Coronary artery (tissue), 2 donors: ENCODE measurements at regions not wholly inside any gene's neighbourhood (a gene's known extent, or its start where the extent isn't known, plus 50 kb on each side); places are given as distances from the start of the nearest gene placed in this dataset.

Experiments used
- DNase-seq: peaks from one replicate; pipeline ENCODE4 v3.0.0-alpha.2; 2017; ENCODE audit warnings: low spot score
- H3K27ac ChIP-seq, 2 donors: fragments of 200-600 bp; sonication (generic); one replicate each; pipeline ENCODE4 v1.5.1; 2016 to 2019
- H3K4me3 ChIP-seq: fragments of 200-600 bp; sonication (generic); 2 replicates; pipeline ENCODE4 v1.5.1; 2016; ENCODE audit warnings: mild to moderate bottlenecking, moderate library complexity
- CTCF ChIP-seq: fragments of 200-600 bp; sonication (generic); IDR thresholded peaks from one replicate; pipeline ENCODE4 v1.5.1; 2019; ENCODE audit warnings: antibody characterized with exemption

- no peak for DNase-seq
- no peak for TF ChIP-seq CTCF
- no peak overlapping the region for H3K4me3 ChIP-seq
- H3K27ac ChIP-seq = no peak overlapping the region
Measured at GRCh38 chr10:91705948-91706670, 73.2 kb upstream of the PPP1R3C start.

- H3K27ac ChIP-seq = no peak overlapping the region
- no peak for DNase-seq
- H3K4me3 ChIP-seq = no peak overlapping the region
- no peak for TF ChIP-seq CTCF
Measured at GRCh38 chr10:91702620-91703019, 69.7 kb upstream of the PPP1R3C start.

GRCh38 chr10:91700788-91701444 is 68.0 kb upstream of the PPP1R3C start:
- DNase-seq = no peak
- TF ChIP-seq CTCF = no peak
- Histone ChIP-seq H3K4me3 (no peak overlapping the region), H3K27ac (no peak overlapping the region)

GRCh38 chr10:91700273-91700672 is 67.4 kb upstream of the PPP1R3C start:
- no peak for DNase-seq
- TF ChIP-seq CTCF = no peak
- Histone ChIP-seq H3K4me3 (no peak overlapping the region), H3K27ac (no peak overlapping the region)

- no peak for TF ChIP-seq CTCF
- H3K27ac ChIP-seq = no peak overlapping the region
- no peak overlapping the region for H3K4me3 ChIP-seq
- no peak for DNase-seq
Measured at GRCh38 chr10:91698258-91698657, 65.4 kb upstream of the PPP1R3C start.

- Histone ChIP-seq H3K27ac (no peak overlapping the region), H3K4me3 (no peak overlapping the region)
- peak; percentile 21 for TF ChIP-seq CTCF
- no peak for DNase-seq
Measured at GRCh38 chr10:91694170-91694794, 61.4 kb upstream of the PPP1R3C start.

GRCh38 chr10:91691981-91692380 is 59.1 kb upstream of the PPP1R3C start:
- no peak overlapping the region for H3K27ac ChIP-seq
- TF ChIP-seq CTCF = no peak
- no peak for DNase-seq
- H3K4me3 ChIP-seq = no peak overlapping the region
